SK-N-SH (cell line): ENCODE measurements at regions not wholly inside any gene's neighbourhood (a gene's known extent, or its start where the extent isn't known, plus 50 kb on each side); places are given as distances from the start of the nearest gene placed in this dataset.

Experiments used
- CTCF ChIA-PET: fragments of 300-600, 350-600 bp; formaldehyde crosslinking; extraction: SDS; loops from one replicate; lab custom pipeline; 2021; lab: Yijun Ruan, JAX
- POLR2A ChIA-PET: fragments of 350-600 bp; sonication (Branson Sonifier 250); formaldehyde crosslinking; extraction: SDS; loops from one replicate; lab custom pipeline; 2020; ENCODE audit warnings: antibody characterized with exemption, inconsistent platforms; lab: Yijun Ruan, JAX
- DNase-seq: peaks from one replicate; pipeline ENCODE4 v3.0.0; 2012
- H2AFZ ChIP-seq: fragments of 200-600 bp; sonication (generic); 2 replicates; pipeline ENCODE4 v1.8.1; 2016; ENCODE audit warnings: antibody characterized with exemption, mild to moderate bottlenecking, low read depth
- H3F3A ChIP-seq: fragments of 200-600 bp; sonication (generic); replicated peaks from 2 replicates; pipeline ENCODE3; 2016; ENCODE audit warnings: antibody characterized with exemption, mild to moderate bottlenecking; ENCODE audit not compliant: insufficient read depth
- H3K27ac ChIP-seq, 2 experiments: fragments of 200-500 bp in 1 of 2; fragments of 200-600 bp in 1 of 2; sonication (Bioruptor generic) in 1 of 2; sonication (generic), shearing (Covaris generic) in 1 of 2; 2 replicates each; pipeline versions ENCODE4 v1.5.1 to v1.6.1; 2014 to 2016; ENCODE audit warnings: low read depth in 2 of 2, inconsistent platforms in 1 of 2, low read length in 1 of 2, mild to moderate bottlenecking in 1 of 2, mixed read lengths in 1 of 2
- H3K27me3 ChIP-seq: fragments of 200-600 bp; sonication (generic), shearing (Covaris generic); 2 replicates; pipeline ENCODE4 v1.6.1; 2016; ENCODE audit warnings: mixed run types; ENCODE audit not compliant: insufficient read depth
- H3K36me3 ChIP-seq, 2 experiments: fragments of 200-500 bp in 1 of 2; fragments of 200-600 bp in 1 of 2; sonication (Bioruptor generic) in 1 of 2; sonication (generic) in 1 of 2; replicated peaks in 1 of 2; 2 replicates each; pipeline versions ENCODE3 to v1.5.1; 2014 to 2016; ENCODE audit warnings: low read length in 1 of 2, mild to moderate bottlenecking in 1 of 2; ENCODE audit not compliant: insufficient read depth in 2 of 2, control insufficient read depth in 1 of 2
- H3K4me1 ChIP-seq, 2 experiments: fragments of 200-500 bp in 1 of 2; fragments of 200-600 bp in 1 of 2; sonication (Bioruptor generic) in 1 of 2; sonication (generic), shearing (Covaris generic) in 1 of 2; 2 replicates each; pipeline versions ENCODE4 v1.5.1 to v1.6.1; 2014 to 2016; ENCODE audit warnings: low read depth in 1 of 2, low read length in 1 of 2, mixed run types in 1 of 2; ENCODE audit not compliant: insufficient read depth in 2 of 2, control insufficient read depth in 1 of 2
- H3K4me2 ChIP-seq: fragments of 200-600 bp; sonication (generic), shearing (Covaris generic); 2 replicates; pipeline ENCODE4 v1.6.1; 2017; ENCODE audit warnings: mixed run types
- H3K4me3 ChIP-seq, 2 experiments: fragments of 200-500 bp in 1 of 2; fragments of 200-600 bp in 1 of 2; sonication (Bioruptor generic) in 1 of 2; sonication (generic), shearing (Covaris generic) in 1 of 2; 2 replicates each; pipeline versions ENCODE4 v1.5.1 to v1.8.1; 2014 to 2016; ENCODE audit warnings: low read depth in 2 of 2, inconsistent platforms in 1 of 2, low read length in 1 of 2, mild to moderate bottlenecking in 1 of 2, mixed read lengths in 1 of 2, moderate library complexity in 1 of 2
- H3K79me2 ChIP-seq: fragments of 200-600 bp; sonication (generic); 2 replicates; pipeline ENCODE4 v1.8.1; 2017; ENCODE audit warnings: mild to moderate bottlenecking; ENCODE audit not compliant: insufficient read depth
- H3K9ac ChIP-seq: fragments of 200-600 bp; sonication (generic); 2 replicates; pipeline ENCODE4 v1.6.1; 2017; ENCODE audit warnings: mixed run types
- H3K9me2 ChIP-seq: fragments of 200-600 bp; sonication (generic); 2 replicates; pipeline ENCODE4 v1.6.1; 2017; ENCODE audit warnings: mixed run types
- H3K9me3 ChIP-seq: fragments of 200-600 bp; sonication (generic); 2 replicates; pipeline ENCODE4 v1.6.1; 2017; ENCODE audit warnings: mixed run types, mild to moderate bottlenecking, moderate library complexity
- H4K20me1 ChIP-seq: fragments of 200-600 bp; sonication (generic); 2 replicates; pipeline ENCODE4 v1.6.1; 2017; ENCODE audit warnings: mild to moderate bottlenecking, mixed run types; ENCODE audit not compliant: insufficient read depth
- CHD2 ChIP-seq: fragments of 150-350 bp; IDR thresholded peaks from 2 replicates; pipeline ENCODE4 v1.6.1; 2018; ENCODE audit warnings: low read length; ENCODE audit not compliant: partially characterized antibody
- ELF1 ChIP-seq: IDR thresholded peaks from 2 replicates; pipeline ENCODE4 v1.4.0; 2012
- EP300 ChIP-seq, 2 experiments: IDR thresholded peaks; 2 replicates each; pipeline versions ENCODE4 v1.4.0 to v1.6.1; 2012; ENCODE audit warnings: borderline replicate concordance in 1 of 2, low read depth in 1 of 2, low read length in 1 of 2
- FOSL2 ChIP-seq: IDR thresholded peaks from 2 replicates; pipeline ENCODE4 v1.4.0; 2012; ENCODE audit warnings: low read depth, mild to moderate bottlenecking, moderate library complexity, borderline replicate concordance
- FOXJ3 ChIP-seq: sonication (generic); formaldehyde crosslinking; IDR thresholded peaks from 2 replicates; pipeline ENCODE4 v1.5.1; 2020; ENCODE audit warnings: mild to moderate bottlenecking, missing genetic modification reagents
- GABPA ChIP-seq: IDR thresholded peaks from 2 replicates; pipeline ENCODE4 v1.4.0; 2012; ENCODE audit warnings: low read depth, mild to moderate bottlenecking
- NFIC ChIP-seq: IDR thresholded peaks from 2 replicates; pipeline ENCODE4 v1.4.0; 2012; ENCODE audit warnings: borderline replicate concordance
- NRF1 ChIP-seq: IDR thresholded peaks from 2 replicates; pipeline ENCODE4 v1.6.1; 2012; ENCODE audit warnings: low read depth, mild to moderate bottlenecking, low read length
- POLR2AphosphoS5 ChIP-seq: IDR thresholded peaks from 2 replicates; pipeline ENCODE4 v1.6.1; 2012; ENCODE audit warnings: low read depth, low read length
- RAD21 ChIP-seq: IDR thresholded peaks from 2 replicates; pipeline ENCODE4 v1.6.1; 2012; ENCODE audit warnings: mild to moderate bottlenecking, low read length
- RCOR1 ChIP-seq: fragments of 150-350 bp; IDR thresholded peaks from 2 replicates; pipeline ENCODE4 v1.6.1; 2017; ENCODE audit warnings: antibody characterized with exemption, low read length
- RXRA ChIP-seq: IDR thresholded peaks from 2 replicates; pipeline ENCODE4 v1.4.0; 2012; ENCODE audit warnings: low read depth, mild to moderate bottlenecking, borderline replicate concordance
- SIN3A ChIP-seq: IDR thresholded peaks from 2 replicates; pipeline ENCODE4 v1.6.1; 2012; ENCODE audit warnings: low read depth, mild to moderate bottlenecking, low read length, moderate library complexity, borderline replicate concordance
- TAF1 ChIP-seq: IDR thresholded peaks from 2 replicates; pipeline ENCODE4 v1.6.1; 2012; ENCODE audit warnings: low read depth, mild to moderate bottlenecking, low read length, moderate library complexity, borderline replicate concordance
- TEAD4 ChIP-seq: IDR thresholded peaks from 2 replicates; pipeline ENCODE4 v1.4.0; 2012; ENCODE audit warnings: mild to moderate bottlenecking, borderline replicate concordance; ENCODE audit not compliant: insufficient read depth
- YY1 ChIP-seq: IDR thresholded peaks from 2 replicates; pipeline ENCODE4 v1.4.0; 2012; ENCODE audit warnings: low read depth, mild to moderate bottlenecking
- WGBS: methylation state at CpG from one replicate; pipeline ENCODE4 v1.1.6; 2017; ENCODE audit warnings: low lambda C conversion rate; 5-methylcytosine and 5-hydroxymethylcytosine counted together
- TF ChIP-seq, protein P1 (sequence below): fragments of 200-600 bp; sonication (generic); IDR thresholded peaks from 2 replicates; pipeline ENCODE4 v1.6.1; 2017; ENCODE audit warnings: antibody characterized with exemption, mild to moderate bottlenecking, moderate library complexity
- TF ChIP-seq, protein P2 (sequence below): IDR thresholded peaks from 2 replicates; pipeline ENCODE4 v1.4.0; 2012; ENCODE audit warnings: low read depth, borderline replicate concordance
- TF ChIP-seq, protein P3 (sequence below): IDR thresholded peaks from 2 replicates; pipeline ENCODE4 v1.4.0; 2012; ENCODE audit warnings: low read depth
- TF ChIP-seq, protein P4 (sequence below): fragments of 150-350 bp; IDR thresholded peaks from 2 replicates; pipeline ENCODE4 v1.6.1; 2017; ENCODE audit warnings: antibody characterized with exemption, low read length, low read depth, borderline replicate concordance
- TF ChIP-seq, protein P5 (sequence below): IDR thresholded peaks from 2 replicates; pipeline ENCODE4; 2012
- TF ChIP-seq, protein P6 (sequence below): IDR thresholded peaks from 2 replicates; pipeline ENCODE4 v1.6.1; 2012; ENCODE audit warnings: mild to moderate bottlenecking, low read depth, low read length, moderate library complexity

DNA sequence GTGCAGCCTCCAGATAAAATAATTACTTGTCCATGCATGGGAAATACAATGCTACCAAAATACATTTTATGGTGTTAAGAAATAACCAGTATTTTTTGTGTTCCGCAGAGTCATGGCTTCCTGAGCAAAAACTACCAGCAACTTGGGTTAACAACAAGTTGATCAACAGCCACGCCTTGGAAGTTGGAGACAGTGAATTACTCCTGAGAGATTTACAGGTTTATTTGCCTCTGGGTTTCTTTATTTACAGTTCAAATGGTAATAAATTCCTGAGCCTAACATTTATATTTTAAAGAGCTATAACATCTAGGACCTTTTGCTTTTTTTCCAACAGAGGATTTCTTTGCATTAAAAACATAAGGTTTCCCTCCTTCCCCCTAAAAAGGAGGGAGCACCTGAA lies 194.0 kb downstream of the IPO8 start:
- H3K9ac ChIP-seq = no peak overlapping the region
- no peak overlapping the region for H3K4me2 ChIP-seq
- ChIA-PET CTCF (no interaction called here), POLR2A (no interaction called here)
- H3F3A ChIP-seq = no peaks in the 10 kb centered on the region
- H3K4me3 ChIP-seq = no peak overlapping the region
- TF ChIP-seq FOSL2 = no peak
- no peak for TF ChIP-seq GABPA
- TF ChIP-seq, protein P1, sequence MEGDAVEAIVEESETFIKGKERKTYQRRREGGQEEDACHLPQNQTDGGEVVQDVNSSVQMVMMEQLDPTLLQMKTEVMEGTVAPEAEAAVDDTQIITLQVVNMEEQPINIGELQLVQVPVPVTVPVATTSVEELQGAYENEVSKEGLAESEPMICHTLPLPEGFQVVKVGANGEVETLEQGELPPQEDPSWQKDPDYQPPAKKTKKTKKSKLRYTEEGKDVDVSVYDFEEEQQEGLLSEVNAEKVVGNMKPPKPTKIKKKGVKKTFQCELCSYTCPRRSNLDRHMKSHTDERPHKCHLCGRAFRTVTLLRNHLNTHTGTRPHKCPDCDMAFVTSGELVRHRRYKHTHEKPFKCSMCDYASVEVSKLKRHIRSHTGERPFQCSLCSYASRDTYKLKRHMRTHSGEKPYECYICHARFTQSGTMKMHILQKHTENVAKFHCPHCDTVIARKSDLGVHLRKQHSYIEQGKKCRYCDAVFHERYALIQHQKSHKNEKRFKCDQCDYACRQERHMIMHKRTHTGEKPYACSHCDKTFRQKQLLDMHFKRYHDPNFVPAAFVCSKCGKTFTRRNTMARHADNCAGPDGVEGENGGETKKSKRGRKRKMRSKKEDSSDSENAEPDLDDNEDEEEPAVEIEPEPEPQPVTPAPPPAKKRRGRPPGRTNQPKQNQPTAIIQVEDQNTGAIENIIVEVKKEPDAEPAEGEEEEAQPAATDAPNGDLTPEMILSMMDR = no peak
- no peak for TF ChIP-seq SIN3A
- TF ChIP-seq EP300 (IDR thresholded peaks at IDR 0.05; ENCODE audit: borderline replicate concordance in 1 of 2, low read depth in 1 of 2, low read length in 1 of 2) = no peak
- no peak for TF ChIP-seq RAD21
- no peak for TF ChIP-seq RXRA
- TF ChIP-seq ELF1 = no peak
- TF ChIP-seq TEAD4 = no peak
- TF ChIP-seq TAF1 = no peak
- no peak for TF ChIP-seq FOXJ3
- TF ChIP-seq, protein P2, sequence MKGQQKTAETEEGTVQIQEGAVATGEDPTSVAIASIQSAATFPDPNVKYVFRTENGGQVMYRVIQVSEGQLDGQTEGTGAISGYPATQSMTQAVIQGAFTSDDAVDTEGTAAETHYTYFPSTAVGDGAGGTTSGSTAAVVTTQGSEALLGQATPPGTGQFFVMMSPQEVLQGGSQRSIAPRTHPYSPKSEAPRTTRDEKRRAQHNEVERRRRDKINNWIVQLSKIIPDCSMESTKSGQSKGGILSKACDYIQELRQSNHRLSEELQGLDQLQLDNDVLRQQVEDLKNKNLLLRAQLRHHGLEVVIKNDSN = no peak
- no peak for TF ChIP-seq POLR2AphosphoS5
- TF ChIP-seq, protein P3, sequence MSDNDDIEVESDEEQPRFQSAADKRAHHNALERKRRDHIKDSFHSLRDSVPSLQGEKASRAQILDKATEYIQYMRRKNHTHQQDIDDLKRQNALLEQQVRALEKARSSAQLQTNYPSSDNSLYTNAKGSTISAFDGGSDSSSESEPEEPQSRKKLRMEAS = no peak
- TF ChIP-seq CHD2 = no peak
- no peak for TF ChIP-seq NRF1
- WGBS = 32% methylated on average over 2 of the region's 2 CpGs
- no peaks in the 10 kb centered on the region for H3K27me3 ChIP-seq
- DNase-seq = no peak
- H3K79me2 ChIP-seq = no peaks in the 10 kb centered on the region
- H3K4me1 ChIP-seq = no peaks in the 10 kb centered on the region
- H2AFZ ChIP-seq = no peak overlapping the region
- no peaks in the 10 kb centered on the region for H3K36me3 ChIP-seq
- H4K20me1 ChIP-seq = no peaks in the 10 kb centered on the region
- no peaks in the 10 kb centered on the region for H3K9me3 ChIP-seq
- no peak overlapping the region for H3K27ac ChIP-seq
- H3K9me2 ChIP-seq = no peaks in the 10 kb centered on the region

DNA sequence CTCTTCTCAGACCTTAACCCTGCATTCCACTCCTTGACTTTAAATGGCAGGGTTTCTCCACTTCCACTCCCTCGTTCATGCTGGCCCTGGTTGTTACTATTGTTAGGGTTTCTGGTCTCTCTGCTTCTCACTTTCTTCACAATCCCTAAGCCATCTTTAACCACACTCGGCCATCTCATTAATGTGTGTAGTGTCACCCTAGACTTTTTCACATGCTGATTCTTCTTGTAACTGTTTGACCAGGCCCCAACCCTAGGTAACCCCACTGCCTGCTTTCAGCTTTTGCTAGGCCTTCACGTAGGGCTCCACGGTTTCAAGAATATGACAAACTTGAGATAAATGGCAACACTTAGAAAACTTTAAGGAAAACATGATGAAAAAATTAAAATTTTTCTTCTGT lies 195.1 kb downstream of the IPO8 start:
- no peaks in the 10 kb centered on the region for H3K4me1 ChIP-seq
- TF ChIP-seq RCOR1 (no peak), RAD21 (no peak), CHD2 (no peak), FOXJ3 (no peak), YY1 (no peak), GABPA (no peak), TAF1 (no peak), NFIC (no peak)
- TF ChIP-seq, protein P4, sequence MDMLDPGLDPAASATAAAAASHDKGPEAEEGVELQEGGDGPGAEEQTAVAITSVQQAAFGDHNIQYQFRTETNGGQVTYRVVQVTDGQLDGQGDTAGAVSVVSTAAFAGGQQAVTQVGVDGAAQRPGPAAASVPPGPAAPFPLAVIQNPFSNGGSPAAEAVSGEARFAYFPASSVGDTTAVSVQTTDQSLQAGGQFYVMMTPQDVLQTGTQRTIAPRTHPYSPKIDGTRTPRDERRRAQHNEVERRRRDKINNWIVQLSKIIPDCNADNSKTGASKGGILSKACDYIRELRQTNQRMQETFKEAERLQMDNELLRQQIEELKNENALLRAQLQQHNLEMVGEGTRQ = no peak
- TF ChIP-seq, protein P5, sequence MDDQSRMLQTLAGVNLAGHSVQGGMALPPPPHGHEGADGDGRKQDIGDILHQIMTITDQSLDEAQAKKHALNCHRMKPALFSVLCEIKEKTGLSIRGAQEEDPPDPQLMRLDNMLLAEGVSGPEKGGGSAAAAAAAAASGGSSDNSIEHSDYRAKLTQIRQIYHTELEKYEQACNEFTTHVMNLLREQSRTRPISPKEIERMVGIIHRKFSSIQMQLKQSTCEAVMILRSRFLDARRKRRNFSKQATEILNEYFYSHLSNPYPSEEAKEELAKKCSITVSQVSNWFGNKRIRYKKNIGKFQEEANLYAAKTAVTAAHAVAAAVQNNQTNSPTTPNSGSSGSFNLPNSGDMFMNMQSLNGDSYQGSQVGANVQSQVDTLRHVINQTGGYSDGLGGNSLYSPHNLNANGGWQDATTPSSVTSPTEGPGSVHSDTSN = no peak
- TF ChIP-seq, protein P6, sequence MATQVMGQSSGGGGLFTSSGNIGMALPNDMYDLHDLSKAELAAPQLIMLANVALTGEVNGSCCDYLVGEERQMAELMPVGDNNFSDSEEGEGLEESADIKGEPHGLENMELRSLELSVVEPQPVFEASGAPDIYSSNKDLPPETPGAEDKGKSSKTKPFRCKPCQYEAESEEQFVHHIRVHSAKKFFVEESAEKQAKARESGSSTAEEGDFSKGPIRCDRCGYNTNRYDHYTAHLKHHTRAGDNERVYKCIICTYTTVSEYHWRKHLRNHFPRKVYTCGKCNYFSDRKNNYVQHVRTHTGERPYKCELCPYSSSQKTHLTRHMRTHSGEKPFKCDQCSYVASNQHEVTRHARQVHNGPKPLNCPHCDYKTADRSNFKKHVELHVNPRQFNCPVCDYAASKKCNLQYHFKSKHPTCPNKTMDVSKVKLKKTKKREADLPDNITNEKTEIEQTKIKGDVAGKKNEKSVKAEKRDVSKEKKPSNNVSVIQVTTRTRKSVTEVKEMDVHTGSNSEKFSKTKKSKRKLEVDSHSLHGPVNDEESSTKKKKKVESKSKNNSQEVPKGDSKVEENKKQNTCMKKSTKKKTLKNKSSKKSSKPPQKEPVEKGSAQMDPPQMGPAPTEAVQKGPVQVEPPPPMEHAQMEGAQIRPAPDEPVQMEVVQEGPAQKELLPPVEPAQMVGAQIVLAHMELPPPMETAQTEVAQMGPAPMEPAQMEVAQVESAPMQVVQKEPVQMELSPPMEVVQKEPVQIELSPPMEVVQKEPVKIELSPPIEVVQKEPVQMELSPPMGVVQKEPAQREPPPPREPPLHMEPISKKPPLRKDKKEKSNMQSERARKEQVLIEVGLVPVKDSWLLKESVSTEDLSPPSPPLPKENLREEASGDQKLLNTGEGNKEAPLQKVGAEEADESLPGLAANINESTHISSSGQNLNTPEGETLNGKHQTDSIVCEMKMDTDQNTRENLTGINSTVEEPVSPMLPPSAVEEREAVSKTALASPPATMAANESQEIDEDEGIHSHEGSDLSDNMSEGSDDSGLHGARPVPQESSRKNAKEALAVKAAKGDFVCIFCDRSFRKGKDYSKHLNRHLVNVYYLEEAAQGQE = no peak
- no peak for DNase-seq
- H3K9me2 ChIP-seq = no peaks in the 10 kb centered on the region
- no peak overlapping the region for H3K4me2 ChIP-seq
- POLR2A ChIA-PET = no interaction called here
- no peaks in the 10 kb centered on the region for H3K79me2 ChIP-seq
- CTCF ChIA-PET = no interaction called here
- H3K27ac ChIP-seq = no peak overlapping the region
- H3F3A ChIP-seq = no peaks in the 10 kb centered on the region
- H3K27me3 ChIP-seq = no peaks in the 10 kb centered on the region
- no peaks in the 10 kb centered on the region for H4K20me1 ChIP-seq
- H3K4me3 ChIP-seq = no peak overlapping the region
- no peak overlapping the region for H2AFZ ChIP-seq
- no peaks in the 10 kb centered on the region for H3K36me3 ChIP-seq
- WGBS = 30% methylated on average over 4 of the region's 4 CpGs
- no peaks in the 10 kb centered on the region for H3K9me3 ChIP-seq
- H3K9ac ChIP-seq = no peak overlapping the region
